ENCODE measurements at regions not wholly inside any gene's neighbourhood (a gene's known extent, or its start where the extent isn't known, plus 50 kb on each side); places are given as distances from the start of the nearest gene placed in this dataset.
A peak's percentile ranks its signal among the peaks of the same experiment; 100 is the strongest.
"Not testable (repeated sequence)": the region's sequence is repeated elsewhere in the genome, so short reads cannot be mapped to it uniquely, and the experiment has no call there.

DNA sequence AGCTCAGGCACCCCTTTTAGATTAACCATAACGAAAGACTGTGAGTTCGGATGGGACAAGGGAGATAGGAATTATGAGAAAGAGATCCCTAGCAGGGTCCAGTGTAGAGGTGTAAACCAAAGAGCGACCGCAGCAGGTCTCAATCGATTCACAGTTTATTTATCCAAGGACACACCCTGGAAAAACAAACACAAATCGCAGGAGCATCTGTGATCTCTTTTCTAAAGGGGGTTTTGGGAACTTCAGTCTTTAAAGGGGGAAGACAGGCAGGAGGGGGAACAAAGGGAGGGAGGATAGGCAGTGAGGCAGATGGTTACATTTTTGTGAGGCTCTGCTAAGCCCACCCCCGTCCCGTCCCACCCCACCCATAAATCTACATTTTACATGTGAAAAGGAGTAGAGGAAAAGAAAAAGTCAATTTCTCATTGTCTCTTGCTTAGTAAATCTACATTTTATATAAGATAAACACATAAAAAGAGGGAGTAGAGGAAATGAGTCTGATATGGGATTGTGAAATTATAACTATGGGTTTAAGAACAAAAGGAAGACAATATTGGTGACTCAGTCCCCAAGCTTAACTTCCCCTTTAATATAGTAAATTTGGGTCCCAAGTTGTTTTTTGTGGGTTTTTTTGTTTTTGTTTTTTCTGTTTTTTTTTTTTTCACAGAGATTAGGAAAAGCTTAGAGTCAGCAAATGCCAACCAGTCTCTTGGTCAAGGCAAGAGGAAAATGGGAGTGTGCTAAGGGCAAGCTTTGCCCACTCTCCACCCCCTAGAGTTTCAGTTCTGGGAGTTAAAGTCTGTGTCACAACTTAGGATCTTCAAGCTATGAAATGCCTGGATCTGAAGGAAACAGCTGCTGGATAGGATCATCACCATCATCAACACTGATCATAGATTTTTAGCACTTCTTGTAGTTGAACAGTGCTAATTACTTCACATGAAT lies 160.9 kb upstream of the CDH5 start:
- DNase-seq = peak; percentile 42

DNA sequence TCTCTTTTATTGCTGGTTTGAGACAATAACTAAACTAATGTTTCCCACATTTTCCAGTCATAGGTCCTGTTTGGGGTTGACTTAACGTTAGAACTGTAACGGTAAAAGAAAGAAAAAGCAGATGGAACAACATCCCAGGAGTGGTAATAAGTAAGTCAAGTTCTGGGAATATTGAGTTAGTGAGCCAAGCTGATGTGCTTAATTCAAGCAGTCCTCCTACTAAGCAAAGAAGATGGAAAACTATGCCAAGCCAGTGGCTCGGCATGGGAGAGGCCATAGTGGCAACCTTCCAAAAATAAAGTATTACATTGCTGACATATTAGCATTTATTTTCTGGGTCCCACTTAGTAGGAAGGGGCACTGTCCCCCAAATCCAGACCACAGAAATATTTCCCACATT lies 161.7 kb upstream of the CDH5 start:
- DNase-seq = peak; percentile 64

DNA sequence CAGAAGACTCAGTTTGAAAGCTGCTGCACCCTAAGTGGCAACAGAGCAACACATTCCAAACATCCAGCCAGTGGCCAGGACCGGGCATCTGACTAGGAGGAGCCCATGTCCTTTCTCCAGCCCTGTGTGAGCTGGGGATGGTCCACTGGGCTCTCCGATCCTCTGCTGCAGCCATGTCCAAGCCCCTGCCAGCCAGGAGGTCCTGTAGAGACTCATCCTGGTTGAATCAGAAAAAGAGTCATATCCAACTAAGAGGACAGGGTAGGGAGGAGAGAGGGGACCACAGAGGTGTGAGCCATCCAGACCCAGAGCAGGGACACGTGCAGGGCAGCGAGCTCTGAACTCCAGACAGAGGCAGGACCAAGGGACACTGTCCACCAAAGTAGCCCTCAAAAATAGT lies 163.0 kb upstream of the CDH5 start:
- no peak for DNase-seq

DNA sequence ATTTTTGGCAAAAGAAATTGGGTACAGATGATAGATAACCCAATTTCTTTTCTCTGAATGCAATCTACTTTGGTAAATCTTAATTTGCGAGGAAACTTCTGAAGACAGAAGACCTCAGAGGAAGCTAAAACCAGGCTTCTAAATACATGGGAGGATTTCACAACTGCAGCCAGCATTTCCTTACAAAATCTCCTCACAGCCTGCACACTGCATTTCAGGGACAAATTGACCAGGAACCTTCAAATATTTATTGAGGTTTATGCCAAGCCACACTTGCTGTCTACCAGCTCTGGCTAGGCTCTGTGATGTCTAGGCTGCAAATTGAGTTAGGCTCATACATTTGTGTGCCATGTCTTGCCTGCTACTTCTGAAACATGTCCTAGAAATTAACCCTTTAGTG lies 167.3 kb upstream of the CDH5 start:
- DNase-seq = no peak

DNA sequence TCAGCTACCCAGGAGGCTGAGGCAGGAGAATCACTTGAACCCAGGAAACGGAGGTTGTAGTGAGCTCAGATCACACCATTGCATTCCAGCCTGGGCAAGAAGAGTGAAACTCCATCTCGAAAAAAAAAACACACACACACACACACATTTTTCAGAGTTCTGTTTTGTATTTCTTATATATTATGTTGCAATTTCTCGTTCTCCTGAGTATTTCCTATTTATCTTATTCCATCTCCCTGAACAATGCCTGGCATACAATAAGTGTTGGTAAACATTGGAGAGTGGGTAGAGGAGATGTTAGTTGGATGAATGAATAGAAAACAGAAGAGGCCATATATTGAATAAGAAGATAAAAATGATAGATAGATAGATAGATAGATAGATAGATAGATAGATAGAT lies 167.8 kb upstream of the CDH5 start:
- DNase-seq = no peak

DNA sequence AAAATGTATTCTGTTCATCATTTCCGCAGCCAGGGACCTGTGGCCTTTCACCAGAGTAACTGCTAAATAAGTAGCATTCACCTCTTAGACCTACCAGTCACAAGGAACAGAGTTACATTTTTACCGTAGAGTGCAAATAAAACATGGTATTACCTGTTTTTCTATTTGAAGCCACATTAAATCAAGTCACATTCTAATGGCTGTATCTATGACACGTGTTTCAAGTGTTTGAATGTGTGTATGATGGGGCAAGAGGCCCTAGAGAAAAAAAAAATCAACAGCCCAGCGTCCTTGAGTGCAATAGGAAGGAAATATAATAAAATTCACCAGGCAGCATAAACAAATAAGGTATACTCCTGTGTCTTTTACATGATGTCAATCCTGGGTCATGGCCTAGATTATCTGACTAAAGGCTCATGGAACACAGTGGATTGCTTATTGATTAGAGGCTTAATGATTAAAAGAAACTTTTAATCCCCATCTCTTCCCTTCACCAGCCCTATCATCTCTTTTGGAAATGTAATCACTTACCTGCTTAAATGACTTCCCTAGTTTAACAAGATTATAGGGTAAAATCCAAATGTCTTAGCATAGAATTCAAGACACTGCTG lies 168.7 kb upstream of the CDH5 start:
- DNase-seq = no peak

DNA sequence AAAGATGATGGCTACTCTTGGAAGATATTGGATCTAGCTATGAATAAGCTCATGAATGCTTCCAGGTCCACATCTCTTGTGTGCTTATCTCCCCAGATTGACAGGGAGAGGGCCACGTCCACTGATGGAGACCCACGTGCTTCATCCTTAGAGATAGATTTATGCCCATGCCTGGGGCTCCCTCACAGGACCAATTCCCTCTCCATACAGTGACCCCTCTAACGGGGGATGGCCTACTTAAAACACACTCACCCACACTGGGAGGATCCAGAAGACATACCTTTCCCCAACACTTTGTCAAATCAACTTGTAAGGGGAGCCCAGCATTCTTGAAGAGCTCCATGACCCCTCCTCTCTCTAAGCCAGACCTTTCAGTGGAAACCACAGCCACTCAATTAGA lies 169.7 kb upstream of the CDH5 start:
- DNase-seq = no peak

DNA sequence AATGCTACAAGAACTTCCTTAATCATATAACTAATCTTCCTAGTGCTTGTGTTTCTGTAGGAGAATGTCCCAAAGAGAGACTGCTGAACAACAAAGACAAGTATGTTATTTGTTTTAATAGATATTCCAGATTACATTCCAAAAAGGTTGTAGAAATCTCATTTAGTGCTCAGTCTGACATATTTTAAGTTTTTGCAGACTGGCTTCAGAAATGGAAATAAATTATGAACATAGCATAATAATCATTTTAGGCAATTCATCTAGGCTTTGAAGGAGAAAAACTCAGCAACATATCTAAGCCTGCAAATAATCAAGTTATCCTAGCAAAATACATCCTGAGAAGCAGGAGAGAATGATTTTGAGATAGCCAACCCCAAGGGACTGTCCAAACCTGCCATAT lies 171.6 kb upstream of the CDH5 start:
- no peak for DNase-seq

DNA sequence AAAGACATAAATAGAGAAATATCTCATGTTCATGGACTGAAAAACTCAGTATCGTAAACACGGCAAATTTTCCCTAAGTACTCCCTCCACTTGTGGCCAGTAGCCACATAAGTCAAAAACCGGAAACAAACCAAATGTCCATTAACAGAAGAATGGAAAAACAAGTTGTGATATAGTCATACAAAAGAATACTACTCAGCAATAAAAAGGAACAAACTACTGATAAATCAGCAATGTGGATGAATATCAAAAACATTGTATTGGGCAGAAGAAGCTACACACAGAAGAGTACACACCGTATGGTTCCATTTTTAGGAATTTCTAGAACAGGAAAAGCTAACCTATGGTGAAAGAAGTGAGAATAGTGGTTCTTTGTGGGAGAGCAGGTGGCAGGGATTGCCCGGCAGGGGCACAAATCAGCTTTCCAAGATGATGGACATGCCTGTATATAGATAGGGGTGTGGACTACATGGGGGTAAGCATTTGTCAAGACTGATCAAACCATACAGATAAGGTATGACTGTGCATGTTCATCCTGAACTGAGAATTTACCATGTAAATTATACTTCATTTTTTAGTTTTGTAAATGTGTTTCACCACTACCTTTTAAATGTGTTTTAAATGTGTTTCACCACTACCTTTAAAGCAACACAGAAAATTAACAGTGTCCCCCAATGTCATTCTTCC lies 172.8 kb upstream of the CDH5 start:
- no peak for DNase-seq

DNA sequence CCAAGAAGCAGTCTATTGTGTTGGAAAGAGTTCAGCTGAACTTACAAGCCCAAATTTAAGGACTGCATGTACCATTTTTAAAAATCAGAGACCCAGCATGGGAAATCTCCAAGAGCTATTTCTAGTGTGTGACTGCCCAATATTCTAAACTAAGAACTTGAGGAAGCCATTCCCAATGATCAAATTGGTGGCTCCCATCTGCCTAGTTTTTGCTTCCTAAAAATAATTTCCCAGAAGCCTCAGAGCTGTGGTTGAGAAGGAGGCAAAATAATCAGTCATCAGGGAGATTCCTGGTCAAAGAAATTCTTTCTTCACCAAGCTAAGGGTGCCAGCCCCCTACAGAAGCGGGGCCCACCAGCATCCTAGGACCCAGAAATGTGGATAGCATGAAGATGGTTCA lies 176.1 kb upstream of the CDH5 start:
- no peak for DNase-seq

DNA sequence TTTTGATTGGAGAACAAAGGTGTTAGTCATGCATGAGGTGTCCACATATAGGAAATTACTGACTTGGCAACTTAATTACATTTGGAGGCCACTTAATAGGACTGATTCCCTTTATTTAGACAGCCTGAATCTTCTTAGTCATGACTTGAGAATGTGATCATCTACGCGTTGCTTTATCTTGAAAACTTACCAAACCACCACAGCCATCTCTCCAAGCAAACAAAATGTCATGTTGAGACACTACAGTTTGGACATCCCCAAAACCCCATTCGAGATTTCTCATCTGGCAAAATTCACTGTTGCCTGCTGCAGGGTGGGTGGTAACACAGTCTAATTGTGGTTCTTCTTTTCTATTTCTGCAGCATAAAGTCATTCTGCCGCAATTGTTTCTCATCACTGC lies 176.5 kb upstream of the CDH5 start:
- peak; percentile 96 for DNase-seq

DNA sequence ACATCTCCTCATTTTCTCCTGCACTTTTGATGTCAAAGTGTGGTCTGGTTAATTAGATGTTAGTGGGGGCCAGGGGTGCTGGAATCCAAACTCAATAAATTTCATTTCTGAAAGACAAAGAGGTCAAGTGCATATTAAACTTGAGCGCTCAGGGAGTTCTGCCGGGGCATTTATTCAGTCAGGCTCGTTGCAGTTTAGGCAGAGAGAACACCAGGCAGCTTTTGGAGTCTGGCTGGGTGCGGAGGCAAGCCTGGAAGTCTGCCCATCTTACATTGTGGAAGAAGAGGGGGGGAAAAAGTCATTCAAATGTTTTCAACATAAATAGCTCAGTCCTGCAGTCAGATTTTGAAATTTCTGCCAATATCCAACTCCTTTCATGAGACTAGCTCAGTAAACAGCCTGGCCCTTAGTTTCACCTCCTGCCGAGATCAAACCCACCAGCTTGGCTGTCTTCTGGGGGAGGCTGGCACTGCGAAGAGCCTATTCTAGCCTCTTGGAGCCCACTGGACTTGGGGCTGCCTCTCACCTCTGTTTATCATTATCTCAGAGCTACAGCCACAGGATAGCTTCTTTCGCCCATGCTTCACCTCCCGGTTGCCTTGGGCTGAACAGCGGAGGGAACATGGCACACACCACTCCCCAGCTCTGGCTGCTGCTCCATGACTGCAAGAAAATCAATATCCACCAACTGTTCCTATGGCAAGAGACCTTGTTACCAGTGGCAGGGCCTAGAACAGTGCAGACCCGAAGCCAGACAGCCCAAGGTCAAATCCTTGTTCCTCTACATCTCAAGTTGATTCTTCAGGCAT lies 177.4 kb upstream of the CDH5 start:
- peak; percentile 84 for DNase-seq

DNA sequence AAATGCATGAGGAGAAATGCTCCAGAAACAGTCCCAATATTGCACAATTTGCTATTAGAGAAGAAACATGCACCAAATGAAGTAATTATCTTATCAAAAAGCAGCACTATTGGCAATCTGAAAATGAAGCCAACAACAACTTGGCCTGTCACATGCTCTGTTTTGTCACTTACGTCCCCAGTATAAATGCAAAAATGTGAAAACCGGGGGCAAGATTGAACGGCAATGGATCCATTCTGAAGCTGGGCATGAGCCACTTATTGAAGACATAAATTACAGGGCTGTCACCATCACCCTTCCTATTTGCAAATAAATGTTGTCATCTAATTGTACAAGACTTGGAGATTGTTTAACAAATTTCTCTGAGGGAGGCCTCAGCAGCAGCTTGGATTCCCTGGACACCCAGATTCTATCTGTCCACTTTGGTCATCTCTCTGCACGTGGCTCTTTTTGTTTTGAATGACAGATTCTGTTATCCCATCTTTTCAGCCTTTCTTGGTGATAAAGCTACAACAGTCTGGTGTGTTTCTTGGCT lies 180.2 kb upstream of the CDH5 start:
- DNase-seq = no peak

DNA sequence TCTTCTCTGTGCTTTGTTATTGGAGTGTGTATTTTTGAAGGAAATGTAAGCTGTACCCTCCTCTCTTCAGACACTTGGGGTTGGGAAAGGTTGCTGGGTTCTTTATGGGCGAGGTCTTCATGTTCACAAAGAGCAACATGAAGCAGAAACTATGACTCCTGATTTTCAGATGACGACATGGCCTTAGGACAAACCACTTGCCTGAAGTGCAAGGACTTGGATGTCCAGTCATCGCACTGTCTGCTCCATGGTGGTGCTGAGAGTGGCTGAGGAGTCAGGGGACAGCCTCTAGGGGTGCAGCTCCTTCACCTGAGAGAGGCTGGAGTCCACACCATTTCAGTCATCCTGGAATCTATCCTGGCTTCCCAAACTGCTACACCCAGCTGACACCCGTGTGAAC lies 183.9 kb upstream of the CDH5 start:
- no peak for DNase-seq

DNA sequence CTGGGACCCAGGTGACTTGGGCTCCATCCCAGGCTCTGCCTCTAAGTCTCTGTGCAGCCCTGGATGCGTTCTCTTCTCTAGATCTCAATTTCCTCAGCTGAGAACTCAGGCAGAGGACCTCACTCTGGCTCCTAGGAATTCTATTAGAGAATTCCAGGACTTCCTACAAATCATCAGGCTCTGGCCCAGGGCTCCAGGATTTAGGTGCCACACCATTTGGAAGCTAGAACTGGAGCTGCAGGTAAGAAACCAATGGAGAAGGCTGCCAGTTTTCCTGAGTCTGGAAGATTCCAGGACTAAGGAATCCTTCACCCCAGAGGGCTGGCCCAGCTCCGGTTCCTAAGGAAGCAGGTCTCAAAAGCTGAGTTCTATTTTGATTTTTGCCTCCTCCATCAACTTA lies 189.8 kb upstream of the CDH5 start:
- no peak for DNase-seq

DNA sequence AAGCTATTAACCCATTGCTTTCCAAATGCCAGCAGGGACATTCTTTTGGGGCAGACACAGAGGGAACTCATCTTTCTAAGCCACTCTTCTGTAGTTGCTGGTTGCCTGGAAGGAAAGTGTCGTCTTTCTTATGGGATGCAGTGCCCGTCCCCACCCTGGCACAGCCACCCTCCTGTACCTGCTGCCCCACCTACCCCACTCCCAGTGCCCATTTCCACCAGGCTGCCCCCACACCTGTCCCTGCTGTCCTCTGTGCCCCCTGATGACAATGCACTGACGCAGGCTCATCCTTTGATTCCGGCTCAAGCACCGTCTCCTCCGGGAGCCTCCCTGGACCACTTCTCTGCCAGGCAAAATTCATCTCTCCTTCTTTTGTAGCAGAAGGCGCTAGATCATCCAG lies 190.4 kb upstream of the CDH5 start:
- no peak for DNase-seq

DNA sequence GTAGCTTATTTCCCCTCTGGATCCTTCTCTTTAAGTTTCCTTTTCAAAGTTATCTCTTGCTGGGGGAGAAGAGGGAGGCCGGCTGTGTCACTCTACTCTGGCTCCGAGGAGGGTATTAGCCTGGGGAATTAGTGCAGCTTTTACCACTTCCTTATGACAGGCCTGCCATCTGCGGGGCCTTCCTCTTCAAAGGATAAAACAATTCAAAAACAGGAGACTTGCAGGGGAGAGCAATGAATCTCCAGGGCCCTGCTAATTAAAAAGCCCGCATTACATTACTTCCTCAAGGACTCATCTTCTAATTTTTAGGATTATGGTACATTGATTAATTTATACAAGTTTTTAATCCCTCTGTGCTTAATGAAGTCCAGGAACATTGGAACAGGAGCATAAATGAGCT lies 190.9 kb upstream of the CDH5 start:
- no peak for DNase-seq

DNA sequence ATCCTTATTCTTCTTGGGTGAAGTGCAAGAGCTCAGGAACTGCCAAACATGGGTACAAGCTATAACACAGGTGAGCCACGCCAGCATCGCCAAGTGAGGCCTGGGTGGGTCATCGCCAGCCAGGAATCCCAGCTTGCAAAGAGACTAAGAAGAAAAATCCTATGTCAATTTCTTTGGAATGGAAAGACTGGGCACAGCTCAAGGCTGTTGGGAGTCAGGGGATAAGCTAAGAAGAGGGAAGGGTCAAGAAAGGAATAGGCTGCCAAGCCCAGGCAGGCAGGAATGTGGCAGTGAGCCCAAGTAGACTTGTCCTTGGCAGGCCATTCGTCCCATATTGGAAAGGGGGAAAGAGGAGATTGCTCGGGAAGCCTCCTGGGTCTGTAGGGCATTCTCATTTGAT lies 191.4 kb upstream of the CDH5 start:
- no peak for DNase-seq

DNA sequence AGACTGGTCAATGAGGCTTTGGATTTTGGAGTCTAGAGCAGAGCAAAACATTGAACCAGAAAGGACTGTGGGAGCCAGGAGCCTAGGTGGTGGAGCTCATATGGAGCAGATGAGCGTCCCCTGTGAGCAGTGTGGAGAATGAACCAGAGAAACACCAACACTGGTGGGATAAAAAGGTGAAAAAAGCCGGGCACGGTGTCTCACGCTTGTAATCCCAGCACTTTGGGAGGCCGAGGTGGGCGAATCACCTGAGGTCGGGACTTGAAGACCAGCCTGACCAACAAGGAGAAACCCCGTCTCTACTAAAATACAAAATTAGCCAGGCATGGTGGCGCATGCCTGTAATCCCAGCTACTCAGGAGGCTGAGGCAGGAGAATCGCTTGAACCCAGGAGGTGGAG lies 192.7 kb upstream of the CDH5 start:
- not testable (repeated sequence) for DNase-seq

DNA sequence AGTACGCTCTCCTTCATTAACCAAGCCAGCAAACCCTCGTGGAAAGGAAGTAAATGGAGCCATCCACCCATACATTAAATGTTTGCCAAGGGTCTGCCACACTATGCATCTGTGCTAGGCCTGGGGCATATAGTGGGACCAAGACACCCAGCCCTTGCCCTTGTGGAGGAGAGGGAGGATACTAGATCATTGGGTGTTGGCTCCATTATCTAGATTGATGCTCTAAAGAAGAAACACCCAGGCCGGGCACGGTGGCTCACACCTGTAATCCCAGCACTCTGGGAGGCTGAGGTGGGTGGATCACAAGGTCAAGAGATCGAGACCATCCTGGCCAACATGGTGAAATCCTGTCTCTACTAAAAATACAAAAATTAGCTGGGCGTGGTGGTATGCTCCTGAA lies 193.3 kb upstream of the CDH5 start:
- DNase-seq = not testable (repeated sequence)

DNA sequence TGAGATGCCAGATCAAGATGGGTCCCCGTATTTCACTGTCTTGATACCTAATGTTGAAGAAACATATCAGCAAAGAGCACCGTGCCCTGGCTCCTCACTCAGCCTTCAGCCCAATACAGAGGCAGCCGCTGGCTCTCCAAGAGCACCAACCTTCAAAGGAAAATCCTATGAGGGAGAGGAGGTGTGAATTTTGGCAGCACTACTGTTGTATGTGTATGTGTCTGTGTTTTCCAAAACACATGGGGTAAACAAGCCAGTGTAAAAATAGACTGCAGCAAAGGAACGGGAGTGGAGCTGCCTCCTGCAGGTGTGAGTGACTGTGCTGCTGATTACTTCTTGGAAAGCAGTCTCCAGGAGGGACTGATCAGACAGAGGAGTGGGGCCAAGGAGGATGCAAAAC lies 194.0 kb upstream of the CDH5 start:
- no peak for DNase-seq

DNA sequence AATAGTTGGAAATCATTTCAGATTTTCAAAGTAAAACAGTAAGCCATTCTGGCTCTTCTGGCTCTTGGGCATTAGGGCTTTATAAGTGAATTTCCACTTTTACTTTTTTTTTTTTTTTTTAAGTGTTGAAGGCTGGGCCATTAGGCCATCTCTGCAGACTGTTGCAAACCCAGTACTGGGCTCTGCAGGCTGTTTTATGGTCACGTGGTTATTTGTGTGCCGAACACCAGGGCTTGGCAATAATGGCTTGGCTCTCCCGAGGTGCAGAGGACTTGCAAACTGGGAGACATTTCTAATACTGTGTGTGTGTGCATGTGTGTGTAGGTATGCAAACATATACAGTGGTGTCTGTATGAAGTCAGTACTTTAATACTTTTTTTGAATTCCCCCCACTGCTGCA lies 194.9 kb upstream of the CDH5 start:
- DNase-seq = no peak

DNA sequence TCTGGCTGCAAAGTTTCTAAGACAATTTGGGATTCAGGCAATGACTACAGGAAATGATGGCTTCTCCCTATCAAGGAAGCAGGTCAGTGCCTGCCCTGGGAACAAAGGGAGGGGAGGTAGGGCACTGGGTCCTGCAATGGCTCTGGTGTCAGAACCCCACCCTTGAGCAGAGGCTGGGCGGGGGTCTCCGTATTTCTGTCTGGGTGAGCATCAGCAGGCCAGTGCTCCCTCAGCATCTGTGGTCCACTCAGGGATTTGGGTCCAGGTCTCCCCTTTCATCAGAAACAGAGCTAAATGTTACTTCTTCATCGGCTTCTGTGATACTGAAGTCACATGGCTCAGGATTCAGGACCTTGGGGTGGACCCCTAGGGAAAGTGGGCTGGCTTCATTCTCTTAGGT lies 195.5 kb upstream of the CDH5 start:
- DNase-seq = no peak

Measured in fibroblast of skin of right biceps (primary cell).